A549 (cell line): ENCODE measurements at regions not wholly inside any gene's neighbourhood (a gene's known extent, or its start where the extent isn't known, plus 50 kb on each side); places are given as distances from the start of the nearest gene placed in this dataset.

Experiments used
- ATAC-seq, 2 experiments: fragments of 200-7000 bp in 1 of 2; fragments of >200 bp in 1 of 2; cut with Nextera tagmentation in 1 of 2; cut with Tn5 transposase in 1 of 2; 3 replicates each; pipeline versions ENCODE4 v1.8.0 to v1.9.1; 2018 to 2020; ENCODE audit warnings: mild to moderate bottlenecking in 1 of 2, moderate library complexity in 1 of 2
- CTCF ChIA-PET: fragments of 300-600 bp; sonication (Branson Sonifier 250); formaldehyde crosslinking; extraction: SDS; loops from one replicate; lab custom pipeline; 2021; ENCODE audit warnings: antibody characterized with exemption, inconsistent platforms; lab: Yijun Ruan, JAX
- POLR2A ChIA-PET: fragments of 350-600 bp; formaldehyde crosslinking; extraction: SDS; loops from one replicate; lab custom pipeline; 2021; ENCODE audit warnings: antibody characterized with exemption, inconsistent platforms; lab: Yijun Ruan, JAX
- DNase-seq, 2 experiments: peaks; one replicate each; pipeline versions ENCODE4 v3.0.0 to v3.0.0-alpha.2; 2011 to 2016; ENCODE audit warnings: low read depth in 1 of 2, low spot score in 1 of 2
- FAIRE-seq: peaks from 2 replicates; lab custom pipeline; 2011; peaks lifted over from hg19 to GRCh38; lab: Jason Lieb, UNC
- H3K27ac ChIP-seq, 2 experiments: fragments of >200 bp; sonication (Bioruptor Twin); formaldehyde crosslinking; 3 replicates each; pipeline ENCODE4 v1.5.1; 2016 to 2017
- H3K4me1 ChIP-seq: fragments of >200 bp; sonication (Bioruptor Twin); formaldehyde crosslinking; 3 replicates; pipeline ENCODE4 v1.6.1; 2016
- H3K4me2 ChIP-seq: fragments of >200 bp; sonication (Bioruptor Twin); formaldehyde crosslinking; 3 replicates; pipeline ENCODE4 v1.6.1; 2016
- H3K4me3 ChIP-seq: fragments of >200 bp; sonication (Bioruptor Twin); formaldehyde crosslinking; 3 replicates; pipeline ENCODE4 v1.5.1; 2016
- H3K9me3 ChIP-seq: fragments of >200 bp; sonication (Bioruptor Twin); formaldehyde crosslinking; 3 replicates; pipeline ENCODE4 v1.6.1; 2016
- ATOH8 ChIP-seq: fragments of 250-450 bp; sonication (Bioruptor Pico); IDR thresholded peaks from 2 replicates; pipeline ENCODE4 v1.5.0; 2020; ENCODE audit warnings: low read depth, mild to moderate bottlenecking, moderate library complexity
- CBX2 ChIP-seq: fragments of 200-600 bp; sonication (generic); IDR thresholded peaks from 2 replicates; pipeline ENCODE4 v1.6.1; 2016; ENCODE audit warnings: low read depth, mild to moderate bottlenecking, borderline replicate concordance
- CEBPB ChIP-seq, 2 experiments: fragments of >200 bp in 1 of 2; sonication (Bioruptor Twin) in 1 of 2; formaldehyde crosslinking in 1 of 2; IDR thresholded peaks; 2 replicates each; pipeline ENCODE4 v1.6.1; 2012 to 2016
- EP300 ChIP-seq, 2 experiments: fragments of >200 bp; sonication (Bioruptor Twin); formaldehyde crosslinking; IDR thresholded peaks; 2 replicates in 1 of 2; 3 replicates in 1 of 2; pipeline ENCODE4 v1.6.1; 2016 to 2017
- HMGXB4 ChIP-seq: fragments of 250-450 bp; sonication (Bioruptor Pico); IDR thresholded peaks from 2 replicates; pipeline ENCODE4 v1.5.0; 2021; ENCODE audit warnings: mild to moderate bottlenecking, moderate library complexity, borderline replicate concordance
- HOXA7 ChIP-seq: fragments of 250-450 bp; sonication (Bioruptor Pico); IDR thresholded peaks from 2 replicates; pipeline ENCODE4 v1.5.0; 2020; ENCODE audit warnings: mild to moderate bottlenecking, moderate library complexity
- HOXB5 ChIP-seq: fragments of 250-450 bp; sonication (Bioruptor Pico); IDR thresholded peaks from 2 replicates; pipeline ENCODE4 v1.5.0; 2020; ENCODE audit warnings: mild to moderate bottlenecking, moderate library complexity
- MAFK ChIP-seq: fragments of 450-650 bp; IDR thresholded peaks from 2 replicates; pipeline ENCODE4 v1.6.1; 2014; ENCODE audit not compliant: partially characterized antibody
- MAX ChIP-seq: IDR thresholded peaks from 2 replicates; pipeline ENCODE4 v1.6.1; 2012
- MYC ChIP-seq: IDR thresholded peaks from 2 replicates; pipeline ENCODE4 v1.6.1; 2012; ENCODE audit warnings: mild to moderate bottlenecking, inconsistent platforms, low read length, improper control_type of control experiment, borderline replicate concordance
- NPAS2 ChIP-seq: fragments of 250-450 bp; sonication (Bioruptor Pico); IDR thresholded peaks from 2 replicates; pipeline ENCODE4 v1.8.0; 2022; ENCODE audit warnings: mild to moderate bottlenecking, moderate library complexity, borderline replicate concordance
- NR3C1 ChIP-seq: fragments of >200 bp; sonication (Bioruptor Twin); formaldehyde crosslinking; IDR thresholded peaks from 3 replicates; pipeline ENCODE4 v1.6.1; 2017
- PHF8 ChIP-seq: fragments of 200-600 bp; sonication (generic); IDR thresholded peaks from 2 replicates; pipeline ENCODE4 v1.6.1; 2016; ENCODE audit warnings: low read depth, mild to moderate bottlenecking, antibody characterized with exemption, moderate library complexity, borderline replicate concordance
- RNF2 ChIP-seq: fragments of 200-600 bp; sonication (generic); IDR thresholded peaks from 2 replicates; pipeline ENCODE4 v1.6.1; 2016; ENCODE audit warnings: low read depth, mild to moderate bottlenecking, antibody characterized with exemption, moderate library complexity, borderline replicate concordance
- SMC3 ChIP-seq: fragments of >200 bp; sonication (Bioruptor Twin); formaldehyde crosslinking; IDR thresholded peaks from 3 replicates; pipeline ENCODE4 v1.6.1; 2018; ENCODE audit warnings: inconsistent platforms
- USF2 ChIP-seq: fragments of 450-650 bp; IDR thresholded peaks from 2 replicates; pipeline ENCODE4 v1.6.1; 2014; ENCODE audit warnings: antibody characterized with exemption
- ZFP36 ChIP-seq: fragments of 450-650 bp; IDR thresholded peaks from 2 replicates; pipeline ENCODE4 v1.6.1; 2014; ENCODE audit warnings: borderline replicate concordance; ENCODE audit not compliant: partially characterized antibody
- ZNF302 ChIP-seq: fragments of 250-450 bp; sonication (Bioruptor Pico); IDR thresholded peaks from 2 replicates; pipeline ENCODE4 v1.9.0; 2021; ENCODE audit warnings: inconsistent platforms, mild to moderate bottlenecking, moderate library complexity
- ZSCAN20 ChIP-seq: fragments of 250-450 bp; sonication (Bioruptor Pico); IDR thresholded peaks from 2 replicates; pipeline ENCODE4 v1.8.0; 2022; ENCODE audit warnings: mild to moderate bottlenecking, moderate library complexity
- WGBS: methylation state at CpG from one replicate; pipeline ENCODE4 v1.1.6; 2017; ENCODE audit errors: missing lambda C conversion rate; 5-methylcytosine and 5-hydroxymethylcytosine counted together
- TF ChIP-seq, protein P1 (sequence below): IDR thresholded peaks from 2 replicates; pipeline ENCODE4 v1.6.1; 2012
- TF ChIP-seq, protein P2 (sequence below): fragments of >200 bp; sonication (Bioruptor Twin); formaldehyde crosslinking; IDR thresholded peaks from 3 replicates; pipeline ENCODE4 v1.5.1; 2016
- TF ChIP-seq, protein P3 (sequence below): fragments of 200-600 bp; sonication (generic); IDR thresholded peaks from 2 replicates; pipeline ENCODE4 v1.6.1; 2016; ENCODE audit warnings: antibody characterized with exemption, mild to moderate bottlenecking, moderate library complexity

DNA sequence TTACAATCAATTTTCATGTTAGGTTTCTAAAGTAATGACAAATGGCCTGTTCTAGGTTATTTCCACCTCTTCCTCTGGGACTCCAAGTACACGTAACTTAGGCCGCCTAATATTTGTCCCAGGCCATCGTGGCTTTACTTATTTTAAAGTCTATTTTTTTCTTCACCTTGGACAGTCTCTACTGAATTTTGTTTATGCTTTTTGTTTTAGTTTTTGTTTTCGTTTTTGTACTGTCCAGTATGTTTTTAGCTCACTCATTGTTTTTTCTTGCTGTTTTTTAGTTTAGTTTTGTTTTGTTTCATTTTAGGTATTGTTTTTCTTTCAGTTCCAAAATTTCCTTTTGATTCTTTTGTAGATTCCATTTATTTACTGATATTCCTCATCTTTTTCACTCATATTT, 187.7 kb upstream of the RNPC3 start:
- DNase-seq (no peak), ATAC-seq (no peak), FAIRE-seq (no peak)
- no peak overlapping the region for H3K4me2 ChIP-seq
- H3K4me3 ChIP-seq, result no peak overlapping the region
- H3K4me1 ChIP-seq, result no peaks in the 10 kb centered on the region
- 54% methylated on average over 4 of the region's 4 CpGs for WGBS
- ChIA-PET POLR2A (no interaction called here), CTCF (no interaction called here)
- H3K27ac ChIP-seq, result no peak overlapping the region
- H3K9me3 ChIP-seq, result no peaks in the 10 kb centered on the region
- TF ChIP-seq CBX2, result no peak
- no peak for TF ChIP-seq ZNF302 (CRISPR knock-in tag)
- no peak for TF ChIP-seq CEBPB (IDR thresholded peaks at IDR 0.05)
- TF ChIP-seq, protein P1, sequence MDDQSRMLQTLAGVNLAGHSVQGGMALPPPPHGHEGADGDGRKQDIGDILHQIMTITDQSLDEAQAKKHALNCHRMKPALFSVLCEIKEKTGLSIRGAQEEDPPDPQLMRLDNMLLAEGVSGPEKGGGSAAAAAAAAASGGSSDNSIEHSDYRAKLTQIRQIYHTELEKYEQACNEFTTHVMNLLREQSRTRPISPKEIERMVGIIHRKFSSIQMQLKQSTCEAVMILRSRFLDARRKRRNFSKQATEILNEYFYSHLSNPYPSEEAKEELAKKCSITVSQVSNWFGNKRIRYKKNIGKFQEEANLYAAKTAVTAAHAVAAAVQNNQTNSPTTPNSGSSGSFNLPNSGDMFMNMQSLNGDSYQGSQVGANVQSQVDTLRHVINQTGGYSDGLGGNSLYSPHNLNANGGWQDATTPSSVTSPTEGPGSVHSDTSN, result no peak
- no peak for TF ChIP-seq PHF8
- no peak for TF ChIP-seq RNF2
- no peak for TF ChIP-seq MAX
- TF ChIP-seq NR3C1, result no peak
- TF ChIP-seq MAFK, result no peak
- TF ChIP-seq HMGXB4 (CRISPR knock-in tag), result no peak
- no peak for TF ChIP-seq ATOH8 (CRISPR knock-in tag)
- no peak for TF ChIP-seq NPAS2 (CRISPR knock-in tag)
- no peak for TF ChIP-seq HOXB5 (CRISPR knock-in tag)
- TF ChIP-seq ZSCAN20 (CRISPR knock-in tag), result no peak
- no peak for TF ChIP-seq EP300 (IDR thresholded peaks at IDR 0.05)
- TF ChIP-seq MYC, result no peak

DNA sequence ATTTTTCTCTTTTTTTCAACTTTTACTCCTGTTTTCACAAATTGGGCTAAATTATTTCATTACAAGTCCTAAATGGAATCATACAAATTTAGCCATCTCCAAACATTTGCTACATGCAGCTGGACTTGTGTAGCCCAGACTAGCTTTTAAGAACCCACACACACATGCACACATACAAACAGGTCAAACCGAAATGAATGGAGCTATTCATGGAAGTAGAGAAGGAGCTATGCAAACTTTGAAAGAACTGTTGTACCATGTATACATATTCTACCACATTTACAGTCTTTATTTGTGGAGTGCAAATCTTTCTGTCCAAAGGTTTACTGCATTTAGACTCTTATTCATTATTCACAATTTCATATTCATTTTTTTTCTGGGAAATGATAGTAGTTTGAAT, 189.1 kb upstream of the RNPC3 start:
- H3K9me3 ChIP-seq, result no peaks in the 10 kb centered on the region
- 42% methylated on average over 1 of the region's 1 CpG for WGBS
- DNase-seq (no peak), FAIRE-seq (no peak), ATAC-seq (no peak)
- ChIA-PET POLR2A (no interaction called here), CTCF (no interaction called here)
- no peak overlapping the region for H3K4me3 ChIP-seq
- H3K4me2 ChIP-seq, result no peak overlapping the region
- TF ChIP-seq, protein P2, sequence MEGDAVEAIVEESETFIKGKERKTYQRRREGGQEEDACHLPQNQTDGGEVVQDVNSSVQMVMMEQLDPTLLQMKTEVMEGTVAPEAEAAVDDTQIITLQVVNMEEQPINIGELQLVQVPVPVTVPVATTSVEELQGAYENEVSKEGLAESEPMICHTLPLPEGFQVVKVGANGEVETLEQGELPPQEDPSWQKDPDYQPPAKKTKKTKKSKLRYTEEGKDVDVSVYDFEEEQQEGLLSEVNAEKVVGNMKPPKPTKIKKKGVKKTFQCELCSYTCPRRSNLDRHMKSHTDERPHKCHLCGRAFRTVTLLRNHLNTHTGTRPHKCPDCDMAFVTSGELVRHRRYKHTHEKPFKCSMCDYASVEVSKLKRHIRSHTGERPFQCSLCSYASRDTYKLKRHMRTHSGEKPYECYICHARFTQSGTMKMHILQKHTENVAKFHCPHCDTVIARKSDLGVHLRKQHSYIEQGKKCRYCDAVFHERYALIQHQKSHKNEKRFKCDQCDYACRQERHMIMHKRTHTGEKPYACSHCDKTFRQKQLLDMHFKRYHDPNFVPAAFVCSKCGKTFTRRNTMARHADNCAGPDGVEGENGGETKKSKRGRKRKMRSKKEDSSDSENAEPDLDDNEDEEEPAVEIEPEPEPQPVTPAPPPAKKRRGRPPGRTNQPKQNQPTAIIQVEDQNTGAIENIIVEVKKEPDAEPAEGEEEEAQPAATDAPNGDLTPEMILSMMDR, result no peak
- no peak overlapping the region for H3K27ac ChIP-seq
- H3K4me1 ChIP-seq, result no peaks in the 10 kb centered on the region

- no peak overlapping the region for H3K4me2 ChIP-seq
- FAIRE-seq (no peak), ATAC-seq (no peak), DNase-seq (no peak)
- WGBS, result 54% methylated on average over 5 of the region's 5 CpGs
- no peaks in the 10 kb centered on the region for H3K9me3 ChIP-seq
- H3K4me3 ChIP-seq, result no peak overlapping the region
- ChIA-PET POLR2A (no interaction called here), CTCF (no interaction called here)
- H3K4me1 ChIP-seq, result no peaks in the 10 kb centered on the region
- H3K27ac ChIP-seq, result no peak overlapping the region
- no peak for TF ChIP-seq ZFP36
- no peak for TF ChIP-seq SMC3
- TF ChIP-seq USF2, result no peak
- TF ChIP-seq HOXA7 (CRISPR knock-in tag), result no peak
- TF ChIP-seq, protein P3, sequence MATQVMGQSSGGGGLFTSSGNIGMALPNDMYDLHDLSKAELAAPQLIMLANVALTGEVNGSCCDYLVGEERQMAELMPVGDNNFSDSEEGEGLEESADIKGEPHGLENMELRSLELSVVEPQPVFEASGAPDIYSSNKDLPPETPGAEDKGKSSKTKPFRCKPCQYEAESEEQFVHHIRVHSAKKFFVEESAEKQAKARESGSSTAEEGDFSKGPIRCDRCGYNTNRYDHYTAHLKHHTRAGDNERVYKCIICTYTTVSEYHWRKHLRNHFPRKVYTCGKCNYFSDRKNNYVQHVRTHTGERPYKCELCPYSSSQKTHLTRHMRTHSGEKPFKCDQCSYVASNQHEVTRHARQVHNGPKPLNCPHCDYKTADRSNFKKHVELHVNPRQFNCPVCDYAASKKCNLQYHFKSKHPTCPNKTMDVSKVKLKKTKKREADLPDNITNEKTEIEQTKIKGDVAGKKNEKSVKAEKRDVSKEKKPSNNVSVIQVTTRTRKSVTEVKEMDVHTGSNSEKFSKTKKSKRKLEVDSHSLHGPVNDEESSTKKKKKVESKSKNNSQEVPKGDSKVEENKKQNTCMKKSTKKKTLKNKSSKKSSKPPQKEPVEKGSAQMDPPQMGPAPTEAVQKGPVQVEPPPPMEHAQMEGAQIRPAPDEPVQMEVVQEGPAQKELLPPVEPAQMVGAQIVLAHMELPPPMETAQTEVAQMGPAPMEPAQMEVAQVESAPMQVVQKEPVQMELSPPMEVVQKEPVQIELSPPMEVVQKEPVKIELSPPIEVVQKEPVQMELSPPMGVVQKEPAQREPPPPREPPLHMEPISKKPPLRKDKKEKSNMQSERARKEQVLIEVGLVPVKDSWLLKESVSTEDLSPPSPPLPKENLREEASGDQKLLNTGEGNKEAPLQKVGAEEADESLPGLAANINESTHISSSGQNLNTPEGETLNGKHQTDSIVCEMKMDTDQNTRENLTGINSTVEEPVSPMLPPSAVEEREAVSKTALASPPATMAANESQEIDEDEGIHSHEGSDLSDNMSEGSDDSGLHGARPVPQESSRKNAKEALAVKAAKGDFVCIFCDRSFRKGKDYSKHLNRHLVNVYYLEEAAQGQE, result no peak
- TF ChIP-seq, protein P2, result no peak
Measured at GRCh38 chr1:103333141-103333540, 192.4 kb upstream of the RNPC3 start.
